GM23248 (cell line): ENCODE measurements at regions not wholly inside any gene's neighbourhood (a gene's known extent, or its start where the extent isn't known, plus 50 kb on each side); places are given as distances from the start of the nearest gene placed in this dataset.

Source experiments
- EZH2 ChIP-seq: fragments of 200-600 bp; sonication (generic); IDR thresholded peaks from 2 replicates; pipeline ENCODE4 v1.6.1; 2018; ENCODE audit warnings: antibody characterized with exemption, mild to moderate bottlenecking; ENCODE audit not compliant: insufficient read depth, poor library complexity, severe bottlenecking
- EZH2phosphoT487 ChIP-seq: fragments of 200-600 bp; sonication (generic); IDR thresholded peaks from 2 replicates; pipeline ENCODE4 v1.6.1; 2018; ENCODE audit warnings: antibody characterized with exemption, moderate library complexity, mild to moderate bottlenecking, low read depth; ENCODE audit not compliant: insufficient read depth

DNA sequence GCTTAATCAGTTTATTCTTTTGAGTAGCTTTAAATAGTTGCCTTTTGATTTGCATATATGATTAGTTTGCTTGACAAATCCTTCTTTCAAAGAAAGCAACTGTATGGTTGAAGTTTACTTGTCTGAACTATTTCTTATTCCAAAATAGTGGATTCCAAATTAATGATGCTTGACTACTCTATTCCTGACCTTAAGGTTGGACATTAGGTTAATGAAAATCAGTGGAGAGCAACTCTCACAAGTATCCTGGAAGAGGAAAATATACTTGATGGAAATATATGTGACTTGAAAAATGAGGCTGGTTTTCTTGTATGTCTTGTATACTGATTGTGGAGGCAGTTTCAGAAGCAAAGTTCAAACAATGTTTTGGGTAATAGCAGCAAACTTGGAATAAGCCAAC, 369.2 kb upstream of the PODXL start:
- TF ChIP-seq EZH2 (no peak), EZH2phosphoT487 (no peak)
